Superior temporal gyrus (tissue), 1 donor: ENCODE measurements at regions not wholly inside any gene's neighbourhood (a gene's known extent, or its start where the extent isn't known, plus 50 kb on each side); places are given as distances from the start of the nearest gene placed in this dataset.
A peak's percentile ranks its signal among the peaks of the same experiment; 100 is the strongest.

ENCODE experiments used
- DNase-seq: peaks from one replicate; pipeline ENCODE4 v3.0.0-alpha.2; 2016; ENCODE audit errors: extremely low spot score

DNA sequence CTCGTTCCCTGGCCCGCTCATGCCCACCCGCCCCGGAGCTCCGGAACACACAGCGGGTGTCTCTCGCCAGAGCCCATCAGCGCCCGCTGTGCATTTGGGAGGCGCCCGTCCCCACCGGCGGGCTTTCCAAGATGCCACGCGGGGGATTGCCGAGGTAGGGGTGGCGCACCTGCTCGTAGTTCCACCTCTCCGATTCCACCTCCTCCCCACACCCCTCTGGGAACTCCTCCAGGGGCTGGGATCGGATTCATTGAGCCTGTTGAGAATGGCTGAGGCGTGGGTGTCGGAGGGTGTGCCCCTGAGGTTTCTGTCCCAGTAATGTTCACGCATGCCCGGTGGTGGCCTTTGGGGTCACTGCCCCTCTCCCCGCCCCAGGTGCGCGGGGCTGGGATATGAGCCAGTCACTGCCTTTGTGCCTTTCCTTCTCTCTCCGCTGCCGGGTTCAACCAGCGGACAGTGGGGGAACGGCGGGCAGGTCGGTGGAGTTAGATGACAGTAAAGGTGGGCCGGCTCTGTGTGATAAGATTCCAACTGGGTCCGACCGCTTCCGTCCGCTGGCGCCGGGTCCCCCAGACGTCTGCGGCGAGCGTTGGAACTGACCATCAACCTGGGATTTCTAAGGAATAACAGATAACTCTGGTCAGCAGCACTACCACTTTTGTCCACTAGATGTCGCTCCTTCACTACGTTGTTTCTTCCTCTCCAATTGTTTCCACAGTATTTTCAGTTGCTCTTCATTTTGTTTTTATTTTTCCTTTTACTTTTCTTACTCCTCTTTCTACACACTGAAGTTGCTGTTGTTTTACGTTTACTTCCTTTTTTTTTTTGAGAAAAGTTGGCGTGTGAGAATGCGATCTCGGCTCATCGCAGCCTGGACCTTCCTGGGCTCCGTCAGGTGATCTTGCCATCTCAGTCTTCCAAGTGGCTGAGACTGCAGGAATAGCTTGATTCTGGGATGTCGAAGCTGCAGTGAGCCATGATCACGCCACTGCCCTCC lies 178.1 kb upstream of the ALG10B start:
- peak; percentile 97 for DNase-seq

DNA sequence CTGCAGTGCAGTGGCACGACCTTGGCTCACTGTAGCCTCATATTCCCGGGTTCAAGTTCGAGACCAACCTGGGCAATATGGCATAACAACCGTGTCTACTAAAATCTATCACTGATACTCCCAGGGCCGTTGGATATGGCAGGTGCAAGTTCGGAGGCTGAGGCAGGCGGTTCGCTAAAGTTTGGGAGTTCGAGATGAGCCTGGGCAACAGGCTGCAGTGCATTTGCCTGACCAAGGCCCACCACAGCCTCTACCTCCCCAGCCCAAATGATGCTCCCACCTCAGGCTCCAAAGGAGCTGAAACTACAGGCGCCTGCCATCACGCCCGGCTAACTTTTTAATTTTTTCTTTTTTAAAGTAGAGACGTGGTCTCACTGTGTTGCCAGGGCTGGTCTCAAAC lies 177.1 kb upstream of the ALG10B start:
- DNase-seq: no peak

GRCh38 chr12:38141239-38141638 lies 175.3 kb upstream of the ALG10B start:
- no peak for DNase-seq

GRCh38 chr12:38141861-38142260 lies 174.7 kb upstream of the ALG10B start:
- DNase-seq: no peak

DNA sequence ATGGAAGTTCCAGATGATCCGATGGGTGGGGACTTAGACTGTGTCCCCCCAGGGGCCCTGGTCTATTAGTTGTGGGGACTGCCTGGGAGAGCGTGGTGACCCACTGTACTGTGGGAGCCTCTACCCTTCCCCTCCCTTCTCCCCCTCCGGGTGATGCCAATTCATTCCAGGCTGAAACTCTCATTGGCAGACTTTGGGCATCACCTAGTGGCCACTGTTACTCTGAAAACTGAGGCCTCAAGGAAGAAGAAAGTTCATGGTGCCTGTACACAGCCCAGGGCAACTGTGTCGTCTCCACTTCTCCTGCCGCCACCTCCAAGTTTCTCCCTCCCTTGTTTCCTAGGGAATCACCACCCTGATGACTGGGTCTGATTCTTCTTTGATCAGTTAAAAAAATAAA lies 173.6 kb upstream of the ALG10B start:
- DNase-seq: no peak

DNA sequence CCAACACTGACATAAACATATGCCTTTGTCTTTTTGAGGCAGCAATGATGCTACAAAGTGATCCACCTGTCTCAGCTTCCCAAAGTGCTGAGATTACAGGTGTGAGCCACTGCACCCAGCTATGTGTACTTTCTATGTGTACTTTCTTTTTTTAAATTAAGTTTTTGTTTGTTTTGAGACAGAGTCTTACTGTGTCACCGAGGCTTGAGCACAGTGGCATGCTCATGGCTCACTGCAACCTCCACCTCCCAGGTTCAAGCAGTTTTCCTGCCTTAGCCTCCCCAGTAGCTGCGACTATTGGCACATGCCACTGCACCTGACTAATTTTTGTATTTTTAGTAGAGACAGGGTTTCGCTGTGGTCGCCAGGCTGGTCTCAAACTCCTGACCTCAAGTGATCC lies 172.5 kb upstream of the ALG10B start:
- DNase-seq: no peak

DNA sequence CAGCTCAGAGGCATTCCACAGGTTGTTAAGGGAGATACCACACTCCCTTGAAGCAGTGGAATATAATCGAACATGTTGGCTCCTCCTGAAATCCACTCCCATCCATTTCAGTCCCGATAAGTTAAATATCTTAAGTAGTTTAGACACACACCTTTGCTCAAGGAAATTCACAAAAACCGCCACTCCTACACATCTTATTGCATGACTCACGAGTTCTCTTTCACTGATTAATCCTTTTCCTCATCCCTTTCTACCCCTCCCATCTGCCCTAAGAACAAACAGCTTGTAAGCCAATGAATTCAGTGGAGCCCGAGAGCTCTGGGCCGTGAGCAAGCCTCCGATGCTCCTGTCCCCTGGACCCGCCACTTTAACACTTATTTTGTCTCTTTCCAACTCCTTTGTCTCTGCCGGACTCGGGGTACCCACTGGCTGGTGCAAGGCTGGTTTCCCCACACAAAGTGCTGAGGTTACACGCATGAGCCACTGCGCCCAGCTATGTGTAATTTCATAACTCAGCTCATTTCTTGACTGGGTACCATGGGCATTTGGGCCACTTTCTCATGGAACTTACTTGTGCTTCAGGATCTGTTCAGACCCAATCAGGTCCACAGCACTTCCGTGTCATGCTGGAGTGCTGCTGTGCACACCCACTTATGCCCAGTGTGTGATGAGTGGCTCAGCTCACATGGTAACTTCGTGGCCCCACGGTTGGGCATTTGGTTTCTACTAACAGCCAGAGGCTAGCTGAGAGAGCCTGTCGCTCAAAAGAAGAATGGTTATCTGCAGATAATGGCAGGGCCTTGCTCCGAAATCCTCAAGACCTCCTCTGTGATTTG lies 171.8 kb upstream of the ALG10B start:
- DNase-seq: no peak

DNA sequence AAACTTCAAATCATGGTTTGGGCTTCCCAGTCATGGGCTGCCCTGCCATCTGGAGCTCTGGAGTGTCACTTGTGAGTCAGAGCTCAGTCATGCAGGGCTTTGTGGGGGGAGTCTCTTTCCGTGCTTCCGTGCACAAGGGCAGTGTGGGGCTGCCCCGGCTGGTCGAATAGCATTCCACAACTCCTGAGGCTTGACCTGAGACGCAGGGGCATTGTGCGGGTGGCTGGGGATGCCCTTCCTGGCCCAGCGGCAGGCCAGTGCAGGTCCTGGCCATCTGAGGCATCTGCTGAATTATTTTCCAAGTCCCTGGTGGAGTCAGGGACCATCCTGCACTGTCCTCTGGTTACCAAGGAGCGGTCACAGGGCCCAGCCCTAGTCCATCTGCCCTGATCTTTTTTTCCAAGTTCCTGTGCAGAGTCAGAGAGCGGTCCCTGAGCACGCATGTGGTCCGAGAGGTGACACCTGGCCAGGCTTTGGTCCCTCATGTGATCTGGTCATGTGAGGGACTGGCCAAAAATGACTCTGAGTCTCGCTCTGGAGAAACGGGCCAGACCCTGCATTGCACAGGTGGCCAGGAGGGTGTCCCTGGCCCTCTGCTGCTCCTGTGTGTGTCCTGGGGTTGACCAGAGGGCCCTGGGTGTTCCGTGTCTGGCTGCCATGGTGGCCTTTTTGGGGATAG lies 167.0 kb upstream of the ALG10B start:
- no peak for DNase-seq

GRCh38 chr12:38151991-38152700 lies 164.4 kb upstream of the ALG10B start:
- DNase-seq: no peak

DNA sequence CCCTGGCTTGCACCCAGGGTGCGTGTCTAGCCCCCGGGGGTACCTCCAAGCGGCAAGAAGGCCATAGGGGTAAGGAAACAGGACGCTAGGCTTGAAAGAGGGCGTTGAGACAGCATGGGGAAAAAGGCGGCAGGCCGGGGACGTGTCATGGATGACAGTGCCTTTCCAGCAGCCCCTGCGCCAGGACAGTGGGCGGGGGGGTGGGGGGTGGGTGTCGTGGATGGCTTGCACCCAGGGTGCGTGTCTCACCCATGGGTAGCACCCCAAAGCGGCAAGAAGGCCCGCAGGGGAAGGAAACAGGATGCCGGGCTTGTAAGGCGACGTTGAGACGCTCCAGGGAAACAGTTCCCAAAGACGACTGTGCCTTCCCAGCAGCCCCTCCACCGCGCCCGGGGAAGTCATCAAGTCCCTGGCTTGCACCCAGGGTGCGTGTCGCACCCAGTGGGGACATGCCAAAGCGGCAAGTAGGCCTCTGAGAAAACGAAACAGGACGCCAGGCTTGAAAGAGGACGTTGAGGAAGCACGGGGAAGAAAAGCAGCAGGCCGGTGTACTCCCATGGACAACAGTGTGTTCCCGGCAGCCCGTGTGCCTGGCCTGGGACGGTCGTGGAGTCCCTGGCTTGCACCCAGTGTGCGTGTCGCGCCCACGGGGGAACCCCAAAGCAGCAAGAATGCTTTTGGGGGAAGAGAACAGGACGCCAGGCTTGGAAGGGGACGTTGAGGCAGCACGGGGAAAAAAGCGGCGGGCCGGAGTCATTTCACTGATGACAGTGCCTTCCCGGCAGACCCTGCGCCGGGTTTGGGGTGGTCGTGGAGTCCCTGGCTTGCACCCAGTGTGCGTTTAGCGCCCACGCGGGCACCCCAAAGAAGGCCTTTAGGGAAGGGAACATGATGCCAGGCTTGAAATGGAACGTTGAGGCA lies 163.5 kb upstream of the ALG10B start:
- DNase-seq: no peak

DNA sequence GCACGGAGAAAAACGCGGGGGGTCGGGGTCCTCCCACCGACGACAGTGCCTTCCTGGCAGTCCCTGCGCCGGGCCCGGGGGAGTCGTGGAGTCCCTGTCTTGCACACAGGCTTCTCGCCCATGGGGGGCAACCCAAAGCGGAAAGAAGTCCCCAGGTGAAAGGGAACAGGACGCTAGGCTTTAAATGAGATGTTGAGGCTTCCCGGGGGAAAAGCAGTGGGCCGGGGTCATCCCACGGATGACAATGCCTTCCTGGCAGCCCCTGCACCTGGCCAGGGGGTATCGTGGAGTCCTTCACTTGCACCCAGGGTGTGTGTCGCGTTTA lies 162.9 kb upstream of the ALG10B start:
- DNase-seq: no peak

DNA sequence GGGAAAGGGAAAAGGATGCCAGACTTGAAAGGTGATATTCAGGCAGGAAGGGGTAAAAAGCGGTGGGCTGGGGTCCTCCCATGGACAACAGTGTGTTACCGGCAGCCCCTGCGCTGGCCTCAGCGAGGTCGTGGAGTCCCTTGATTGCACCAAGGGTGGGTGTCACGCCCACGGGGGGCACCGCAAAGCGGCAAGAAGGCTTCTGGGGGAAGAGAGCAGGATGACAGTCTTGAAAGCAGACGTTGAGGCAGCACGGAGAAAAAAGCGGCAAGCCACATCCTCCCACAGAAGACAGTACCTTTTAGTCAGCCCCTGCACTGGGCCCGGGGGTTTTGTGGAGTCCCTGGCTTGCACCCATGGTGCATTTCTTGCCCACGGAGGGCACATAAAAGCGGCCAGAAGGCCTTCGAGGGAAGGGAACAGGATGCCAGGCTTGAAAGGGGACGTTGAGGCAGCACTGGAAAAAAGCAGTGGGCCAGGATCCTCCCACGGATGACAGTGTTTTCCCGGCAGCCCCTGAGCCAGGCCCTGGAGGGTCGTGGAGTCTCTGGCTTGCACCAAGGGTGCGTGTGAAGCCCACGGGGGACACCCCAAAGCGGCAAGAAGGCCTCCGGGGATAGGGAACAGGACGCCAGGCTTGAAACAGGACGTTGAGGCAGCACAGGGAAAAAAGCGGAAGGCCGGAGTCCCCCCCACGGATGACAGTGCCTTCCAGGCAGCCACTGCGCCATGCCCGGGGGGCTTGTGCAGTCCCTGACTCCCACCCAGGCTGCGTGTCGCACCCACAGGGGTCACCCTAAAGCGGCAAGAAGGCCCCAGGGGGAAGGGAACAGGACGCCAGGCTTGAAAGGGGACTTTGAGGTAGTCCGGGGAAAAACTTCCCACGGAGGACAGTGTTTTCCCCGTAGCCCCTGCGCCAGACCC lies 162.2 kb upstream of the ALG10B start:
- no peak for DNase-seq

GRCh38 chr12:38155020-38155395 lies 161.6 kb upstream of the ALG10B start:
- no peak for DNase-seq

DNA sequence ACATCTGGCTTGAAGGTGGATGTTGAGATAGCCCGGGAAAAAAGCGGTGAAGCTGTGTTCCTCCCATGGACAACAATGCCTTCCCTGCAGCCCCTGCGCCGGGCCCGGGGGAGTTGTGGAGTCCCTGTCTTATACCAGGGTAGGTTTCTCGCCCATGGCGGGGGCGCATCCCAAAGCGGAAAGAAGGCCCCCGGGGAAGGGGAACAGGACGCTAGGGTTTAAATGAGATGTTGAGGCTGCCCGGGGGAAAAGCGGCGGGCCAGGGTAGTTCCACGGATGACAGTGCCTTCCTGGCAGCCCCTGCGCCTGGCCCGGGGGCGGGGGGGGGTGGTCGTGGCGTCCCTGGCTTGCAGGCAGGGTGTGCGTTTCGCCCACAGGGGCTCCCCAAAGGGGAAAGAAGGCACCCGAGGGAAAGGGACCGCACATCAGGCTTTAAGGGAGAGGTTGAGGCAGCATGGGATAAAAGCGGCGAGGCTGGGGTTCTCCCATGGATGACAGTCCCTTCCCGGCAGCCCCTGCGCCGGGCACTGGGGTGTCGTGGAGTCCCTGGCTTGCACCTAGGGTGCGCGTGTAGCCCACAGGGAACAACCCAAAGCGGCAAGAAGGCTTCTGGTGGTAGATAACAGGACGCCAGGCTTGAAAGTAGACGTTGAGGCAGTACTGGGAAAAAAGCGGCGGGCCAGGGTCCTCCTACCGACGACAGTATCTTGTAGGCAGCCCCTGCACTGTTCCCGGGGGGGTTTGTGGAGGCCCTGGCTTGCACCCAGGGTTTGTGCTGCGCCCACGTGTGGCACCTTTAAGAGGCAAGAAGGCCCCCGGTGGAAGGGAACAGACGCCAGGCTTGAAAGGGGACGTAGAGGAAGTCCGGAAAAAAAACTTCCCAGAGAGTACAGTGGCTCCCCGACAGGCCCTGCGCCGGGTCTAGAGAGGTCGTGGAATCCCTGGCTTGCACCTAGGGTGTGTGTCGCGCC lies 160.8 kb upstream of the ALG10B start:
- DNase-seq: no peak

DNA sequence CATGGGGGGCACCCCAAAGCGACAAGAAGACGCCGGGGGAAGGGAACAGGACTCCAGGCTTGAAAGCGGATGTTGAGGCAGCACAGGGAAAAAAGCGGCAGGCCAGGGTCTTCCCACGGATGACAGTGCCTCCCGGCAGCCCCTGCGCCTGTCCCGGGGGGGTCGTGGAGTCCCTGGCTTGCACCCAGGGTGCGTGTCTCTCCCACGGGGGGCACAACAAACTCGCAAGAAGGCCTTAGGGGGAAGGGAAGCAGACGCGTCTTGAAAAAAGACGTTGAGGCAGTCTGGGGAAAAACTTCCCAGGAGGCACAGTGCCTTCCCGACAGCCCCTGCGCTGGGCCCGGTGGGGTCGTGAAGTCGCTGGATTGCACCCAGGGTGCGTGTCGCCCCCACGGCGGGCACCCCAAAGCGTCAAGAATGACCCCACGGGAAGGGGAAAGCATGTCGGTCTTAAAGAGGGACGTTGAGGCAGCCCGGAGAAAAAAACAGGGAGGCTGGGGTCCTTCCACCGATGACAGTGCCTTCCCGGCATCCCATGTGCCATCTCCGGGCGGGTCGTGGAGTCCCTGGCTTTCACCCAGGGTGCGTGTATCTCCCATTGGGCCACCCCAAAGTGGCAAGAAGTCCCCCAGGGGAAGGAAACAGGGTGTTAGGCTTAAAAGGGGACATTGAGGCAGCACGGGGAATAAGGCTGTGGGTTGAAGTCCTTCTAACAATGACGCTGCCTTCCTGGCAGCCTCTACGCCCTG lies 159.9 kb upstream of the ALG10B start:
- no peak for DNase-seq

GRCh38 chr12:38157274-38157932 lies 159.2 kb upstream of the ALG10B start:
- DNase-seq: no peak

DNA sequence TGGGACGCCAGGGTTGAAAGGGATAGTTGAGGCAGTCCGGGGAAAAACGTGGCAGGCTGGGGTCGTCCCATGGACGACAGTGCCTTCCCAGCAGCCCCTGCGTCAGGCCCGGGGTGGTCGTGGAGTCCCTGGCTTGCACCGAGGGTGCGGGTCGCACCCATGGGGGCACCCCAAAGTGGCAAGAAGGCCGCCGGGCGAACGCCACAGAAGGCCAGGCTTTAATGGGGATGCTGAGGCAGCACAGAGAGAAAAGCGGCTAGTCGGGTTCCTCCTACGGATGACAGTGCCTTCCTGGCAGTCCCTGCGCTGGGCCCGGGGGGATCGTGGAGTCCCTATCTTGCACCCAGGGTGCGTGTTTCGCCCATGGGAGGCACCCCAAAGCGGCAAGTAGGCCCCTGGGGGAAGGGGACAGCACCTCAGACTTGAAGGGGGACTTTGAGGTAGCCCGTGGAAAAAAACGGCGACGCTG lies 158.6 kb upstream of the ALG10B start:
- DNase-seq: no peak
